Omental fat pad (tissue), 3 donors: ENCODE measurements at regions not wholly inside any gene's neighbourhood (a gene's known extent, or its start where the extent isn't known, plus 50 kb on each side); places are given as distances from the start of the nearest gene placed in this dataset.

ENCODE experiments used
- ATAC-seq: fragments of 150-250 bp; one replicate; pipeline ENCODE4 v1.9.1; 2016; ENCODE audit warnings: mild to moderate bottlenecking, moderate library complexity; ENCODE audit not compliant: low FRiP score
- DNase-seq: peaks from one replicate; pipeline ENCODE4 v3.0.0-alpha.2; 2019; ENCODE audit warnings: low spot score
- TF ChIP-seq, protein P1 (sequence below), 3 donors: fragments of 450-650 bp; IDR thresholded peaks; one replicate each; pipeline ENCODE4 v1.5.1; 2016 to 2017; ENCODE audit warnings: antibody characterized with exemption in 3 of 3, mild to moderate bottlenecking in 3 of 3, moderate library complexity in 2 of 3

DNA sequence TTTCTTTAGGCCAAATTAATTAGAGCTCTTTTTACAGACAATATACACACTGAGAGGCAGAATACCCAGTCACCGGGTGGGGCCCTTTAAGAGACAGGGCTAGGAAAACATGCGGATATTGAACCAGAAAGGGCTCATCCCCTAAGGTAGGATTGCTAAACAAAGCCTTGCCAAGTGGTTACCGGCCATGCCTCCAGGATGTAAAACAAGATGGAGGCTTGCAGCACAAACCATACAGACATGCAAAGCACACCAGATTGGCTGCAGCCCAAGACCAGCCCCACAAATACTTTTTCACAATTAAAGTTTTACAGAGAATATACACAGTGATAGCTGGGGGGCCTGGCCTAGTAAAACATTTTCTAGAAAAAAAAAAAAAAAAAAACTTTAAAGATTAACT lies 210.0 kb downstream of the KLHL4 start:
- no peak for ATAC-seq
- TF ChIP-seq, protein P1, sequence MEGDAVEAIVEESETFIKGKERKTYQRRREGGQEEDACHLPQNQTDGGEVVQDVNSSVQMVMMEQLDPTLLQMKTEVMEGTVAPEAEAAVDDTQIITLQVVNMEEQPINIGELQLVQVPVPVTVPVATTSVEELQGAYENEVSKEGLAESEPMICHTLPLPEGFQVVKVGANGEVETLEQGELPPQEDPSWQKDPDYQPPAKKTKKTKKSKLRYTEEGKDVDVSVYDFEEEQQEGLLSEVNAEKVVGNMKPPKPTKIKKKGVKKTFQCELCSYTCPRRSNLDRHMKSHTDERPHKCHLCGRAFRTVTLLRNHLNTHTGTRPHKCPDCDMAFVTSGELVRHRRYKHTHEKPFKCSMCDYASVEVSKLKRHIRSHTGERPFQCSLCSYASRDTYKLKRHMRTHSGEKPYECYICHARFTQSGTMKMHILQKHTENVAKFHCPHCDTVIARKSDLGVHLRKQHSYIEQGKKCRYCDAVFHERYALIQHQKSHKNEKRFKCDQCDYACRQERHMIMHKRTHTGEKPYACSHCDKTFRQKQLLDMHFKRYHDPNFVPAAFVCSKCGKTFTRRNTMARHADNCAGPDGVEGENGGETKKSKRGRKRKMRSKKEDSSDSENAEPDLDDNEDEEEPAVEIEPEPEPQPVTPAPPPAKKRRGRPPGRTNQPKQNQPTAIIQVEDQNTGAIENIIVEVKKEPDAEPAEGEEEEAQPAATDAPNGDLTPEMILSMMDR (IDR thresholded peaks at IDR 0.05) = no peak

DNA sequence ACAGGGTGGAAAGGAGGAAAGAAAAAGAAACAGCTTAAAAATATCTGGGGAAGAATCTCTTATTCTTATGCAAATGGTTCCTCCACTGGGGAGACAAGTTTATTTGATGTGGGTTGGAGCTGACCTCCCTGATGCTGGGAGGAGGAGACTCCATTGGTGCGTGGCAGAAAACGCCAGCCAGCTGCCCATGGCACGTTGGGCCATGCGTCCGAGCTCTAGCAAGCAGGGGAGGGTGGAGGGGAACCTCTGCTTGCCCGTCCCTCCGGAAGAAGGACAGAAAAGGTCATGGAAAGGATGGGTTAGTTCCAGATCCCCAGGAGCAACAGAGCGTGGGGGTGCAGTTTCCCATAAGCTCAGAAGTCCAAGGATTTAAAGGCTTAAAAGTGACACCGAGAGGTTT lies 210.4 kb downstream of the KLHL4 start:
- TF ChIP-seq, protein P1 (IDR thresholded peaks at IDR 0.05) = no peak
- DNase-seq (no peak), ATAC-seq (no peak)

More for the DNA sequence above, 210.0 kb downstream of the KLHL4 start:
- no peak for DNase-seq

DNA sequence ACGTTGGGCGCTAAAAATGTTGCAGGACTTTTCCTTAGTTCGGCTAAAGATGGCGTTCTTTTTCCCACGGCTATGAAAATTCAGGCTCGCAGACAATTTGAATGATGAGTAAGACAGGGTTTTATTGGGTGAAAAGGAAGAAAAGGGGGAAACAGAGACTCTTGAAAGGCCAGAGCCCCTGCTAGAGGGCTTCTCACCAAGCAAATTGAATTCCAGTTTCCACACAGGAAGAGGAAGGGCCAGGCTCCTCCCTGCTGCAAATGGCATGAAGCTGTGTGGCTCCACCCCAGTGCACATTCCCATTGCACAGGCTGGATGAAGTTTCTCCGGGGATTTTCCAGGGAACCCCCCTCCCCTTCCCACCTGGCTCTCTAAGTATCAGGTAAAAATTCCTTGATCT lies 210.9 kb downstream of the KLHL4 start:
- TF ChIP-seq, protein P1 (IDR thresholded peaks at IDR 0.05) = no peak
- DNase-seq (no peak), ATAC-seq (no peak)

DNA sequence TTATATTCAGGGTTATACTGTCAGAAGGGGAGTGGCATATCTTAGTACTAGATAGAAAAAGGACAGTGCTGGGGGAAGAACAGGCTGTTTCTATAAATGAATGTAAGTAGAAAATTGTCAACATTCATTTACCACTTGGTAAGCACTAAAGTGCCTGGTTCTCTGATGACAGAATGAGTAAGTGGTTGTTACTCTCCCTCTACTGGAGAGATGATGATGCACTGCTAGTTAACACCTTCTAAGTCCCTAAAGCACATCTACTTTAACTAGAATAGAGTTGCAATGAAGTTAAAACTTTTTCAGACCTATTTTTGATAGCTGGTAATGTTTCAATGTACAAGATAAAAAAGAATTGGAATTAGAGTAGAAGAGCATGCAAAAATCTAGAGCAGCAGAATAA lies 214.5 kb downstream of the KLHL4 start:
- TF ChIP-seq, protein P1 (IDR thresholded peaks at IDR 0.05) = no peak
- DNase-seq (no peak), ATAC-seq (no peak)

DNA sequence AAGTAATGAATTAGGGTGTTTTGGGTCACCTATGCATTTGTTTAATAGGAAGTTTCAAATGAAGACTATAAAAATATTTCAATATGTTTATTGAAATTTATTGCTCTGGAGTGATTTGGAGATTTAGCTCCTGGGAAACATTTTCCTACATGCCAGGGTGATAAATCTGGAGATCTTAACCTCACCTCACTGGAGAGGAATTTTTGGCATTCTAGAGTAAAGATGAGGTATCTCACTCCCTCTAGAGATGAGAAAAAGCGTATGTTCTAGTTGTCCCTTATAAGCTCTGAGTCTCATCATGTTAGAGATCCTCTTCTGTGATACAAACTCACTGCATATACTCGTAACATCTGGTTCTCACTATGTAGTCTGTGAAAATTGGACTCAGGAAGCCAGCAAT lies 219.0 kb downstream of the KLHL4 start:
- DNase-seq (no peak), ATAC-seq (no peak)
- TF ChIP-seq, protein P1 (IDR thresholded peaks at IDR 0.05) = no peak

DNA sequence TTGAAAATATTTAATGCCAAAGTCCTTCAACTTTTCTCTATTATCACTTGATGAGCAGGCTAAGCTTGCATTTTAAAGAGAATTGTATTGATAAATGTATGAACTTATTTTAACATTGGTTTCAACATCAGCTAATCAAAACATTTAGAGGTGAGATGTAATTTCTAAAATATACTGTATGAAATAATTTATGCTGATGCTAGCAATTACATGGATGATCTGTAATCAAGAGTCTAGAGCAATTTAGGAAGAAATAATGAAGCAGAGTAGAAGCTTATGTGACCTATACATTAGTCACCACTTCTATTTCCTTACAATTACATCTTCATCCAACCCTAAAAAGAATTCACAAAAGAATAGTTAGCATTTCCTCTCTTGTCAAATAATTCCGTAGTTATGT lies 226.8 kb downstream of the KLHL4 start:
- TF ChIP-seq, protein P1 (IDR thresholded peaks at IDR 0.05) = no peak
- ATAC-seq = no peak
- no peak for DNase-seq

DNA sequence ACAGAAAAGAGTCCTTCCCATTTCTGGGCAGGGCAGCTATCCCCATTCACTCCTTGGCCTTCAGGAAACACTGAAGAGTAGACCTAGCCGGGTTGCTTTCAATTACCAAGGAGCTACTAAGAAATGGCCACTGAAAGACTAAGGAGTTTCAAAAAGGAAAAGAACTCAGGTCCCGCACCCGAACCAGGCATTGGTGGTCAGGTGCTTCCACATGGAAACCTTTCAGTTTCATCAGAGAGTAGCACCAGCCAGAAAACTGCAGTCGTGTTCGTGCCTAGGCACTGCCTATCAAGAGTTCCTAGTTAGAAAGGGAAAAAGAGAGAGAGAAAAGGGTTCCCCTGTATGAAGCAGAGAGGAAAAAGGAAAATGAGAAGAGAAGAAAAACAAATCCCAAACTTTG lies 237.9 kb downstream of the KLHL4 start:
- no peak for ATAC-seq
- no peak for DNase-seq
- TF ChIP-seq, protein P1 (IDR thresholded peaks at IDR 0.05) = no peak
